H1 (cell line): ENCODE measurements at regions not wholly inside any gene's neighbourhood (a gene's known extent, or its start where the extent isn't known, plus 50 kb on each side); places are given as distances from the start of the nearest gene placed in this dataset.

Source experiments
- BCL11A ChIP-seq, 2 experiments: IDR thresholded peaks; one replicate each; pipeline ENCODE4 v1.6.1; 2011; ENCODE audit warnings: low read depth in 2 of 2, low read length in 2 of 2, mild to moderate bottlenecking in 2 of 2

GRCh38 chr1:98299313-98299712 is 362.2 kb upstream of the SNX7 start (continued):
- no peak for TF ChIP-seq BCL11A (IDR thresholded peaks at IDR 0.05; ENCODE audit: low read depth in 2 of 2, low read length in 2 of 2)
- TF ChIP-seq, all 59 proteins: peak for 0
